Stomach smooth muscle (tissue), 2 donors: ENCODE measurements at regions not wholly inside any gene's neighbourhood (a gene's known extent, or its start where the extent isn't known, plus 50 kb on each side); places are given as distances from the start of the nearest gene placed in this dataset.
"Not testable (repeated sequence)": the region's sequence is repeated elsewhere in the genome, so short reads cannot be mapped to it uniquely, and the experiment has no call there.

ENCODE experiments used
- H3K27ac ChIP-seq: one replicate; pipeline ENCODE4 v1.7.0; 2013; ENCODE audit warnings: mild to moderate bottlenecking, low read length, inconsistent platforms
- H3K27me3 ChIP-seq, 2 donors: one replicate each; pipeline ENCODE4 v1.7.0; 2013; ENCODE audit warnings: low read length in 2 of 2; ENCODE audit not compliant: insufficient read depth in 2 of 2, control insufficient read depth in 1 of 2
- H3K36me3 ChIP-seq, 2 donors: one replicate each; pipeline ENCODE4 v1.7.0; 2013; ENCODE audit warnings: low read length in 2 of 2; ENCODE audit not compliant: control insufficient read depth in 2 of 2, insufficient read depth in 2 of 2
- H3K4me1 ChIP-seq: one replicate; pipeline ENCODE4 v1.7.0; 2013; ENCODE audit warnings: low read length; ENCODE audit not compliant: control insufficient read depth, insufficient read depth
- H3K4me3 ChIP-seq, 2 donors: one replicate each; pipeline ENCODE4 v1.7.0; 2013; ENCODE audit warnings: low read length in 2 of 2
- H3K9ac ChIP-seq, 2 donors: one replicate each; pipeline ENCODE4 v1.7.0; 2013; ENCODE audit warnings: low read length in 2 of 2, mild to moderate bottlenecking in 1 of 2
- H3K9me3 ChIP-seq, 2 donors: one replicate each; pipeline ENCODE4 v1.7.0; 2013; ENCODE audit warnings: low read length in 2 of 2; ENCODE audit not compliant: control insufficient read depth in 2 of 2
- donor health status: healthy.
- donor health status: Pancreatic carcinoma.

GRCh38 chr14:86110871-86111270 lies 580.9 kb downstream of the FLRT2 start:
- H3K27ac ChIP-seq, H3K27me3 ChIP-seq, H3K4me1 ChIP-seq, H3K36me3 ChIP-seq, H3K9me3 ChIP-seq, H3K4me3 ChIP-seq, H3K9ac ChIP-seq: not testable (repeated sequence)

GRCh38 chr14:86104691-86105265 lies 574.8 kb downstream of the FLRT2 start:
- Histone ChIP-seq H3K9me3 (no peaks in the 10 kb centered on the region), H3K9ac (no peak overlapping the region), H3K4me1 (no peaks in the 10 kb centered on the region), H3K27ac (no peak overlapping the region), H3K4me3 (no peak overlapping the region), H3K27me3 (no peaks in the 10 kb centered on the region), H3K36me3 (no peaks in the 10 kb centered on the region)

GRCh38 chr14:86094512-86094911 lies 564.6 kb downstream of the FLRT2 start:
- H3K4me1 ChIP-seq, result no peaks in the 10 kb centered on the region
- no peak overlapping the region for H3K4me3 ChIP-seq
- H3K27ac ChIP-seq, result no peak overlapping the region
- H3K9me3 ChIP-seq, result no peaks in the 10 kb centered on the region
- H3K36me3 ChIP-seq, result no peaks in the 10 kb centered on the region
- H3K9ac ChIP-seq, result no peak overlapping the region
- H3K27me3 ChIP-seq, result no peaks in the 10 kb centered on the region

DNA sequence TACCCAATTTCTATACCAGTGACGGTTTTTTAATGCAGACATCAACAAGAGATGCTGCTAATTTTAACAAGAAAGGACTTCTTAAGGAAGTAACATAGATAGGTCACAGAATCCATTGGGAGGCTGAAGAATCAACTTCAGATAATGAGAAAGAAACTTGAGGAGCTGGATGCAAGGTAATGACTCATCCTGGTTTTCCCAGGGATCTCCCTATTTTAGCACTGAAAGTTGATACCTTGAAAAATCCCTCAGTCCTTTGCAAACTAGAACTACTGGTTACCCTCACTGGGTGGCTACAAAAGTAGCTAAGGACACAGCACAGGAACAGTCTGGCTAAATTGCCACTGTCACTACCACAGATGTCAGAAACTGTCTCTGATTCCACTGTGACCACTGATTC lies 561.9 kb downstream of the FLRT2 start:
- no peak overlapping the region for H3K4me3 ChIP-seq
- no peaks in the 10 kb centered on the region for H3K36me3 ChIP-seq
- H3K4me1 ChIP-seq, result no peaks in the 10 kb centered on the region
- no peak overlapping the region for H3K27ac ChIP-seq
- H3K27me3 ChIP-seq, result no peaks in the 10 kb centered on the region
- no peak overlapping the region for H3K9ac ChIP-seq
- no peaks in the 10 kb centered on the region for H3K9me3 ChIP-seq

- no peak overlapping the region for H3K9ac ChIP-seq
- no peaks in the 10 kb centered on the region for H3K27me3 ChIP-seq
- no peak overlapping the region for H3K4me3 ChIP-seq
- no peaks in the 10 kb centered on the region for H3K36me3 ChIP-seq
- no peaks in the 10 kb centered on the region for H3K4me1 ChIP-seq
- no peak overlapping the region for H3K27ac ChIP-seq
- no peaks in the 10 kb centered on the region for H3K9me3 ChIP-seq
These were observed 558.2 kb downstream of the FLRT2 start for GRCh38 chr14:86088156-86088555.

- no peaks in the 10 kb centered on the region for H3K27me3 ChIP-seq
- H3K27ac ChIP-seq, result no peak overlapping the region
- H3K4me3 ChIP-seq, result no peak overlapping the region
- H3K4me1 ChIP-seq, result no peaks in the 10 kb centered on the region
- H3K36me3 ChIP-seq, result no peaks in the 10 kb centered on the region
- H3K9ac ChIP-seq, result no peak overlapping the region
- H3K9me3 ChIP-seq, result no peaks in the 10 kb centered on the region
These were observed 557.4 kb downstream of the FLRT2 start for GRCh38 chr14:86087377-86087776.

DNA sequence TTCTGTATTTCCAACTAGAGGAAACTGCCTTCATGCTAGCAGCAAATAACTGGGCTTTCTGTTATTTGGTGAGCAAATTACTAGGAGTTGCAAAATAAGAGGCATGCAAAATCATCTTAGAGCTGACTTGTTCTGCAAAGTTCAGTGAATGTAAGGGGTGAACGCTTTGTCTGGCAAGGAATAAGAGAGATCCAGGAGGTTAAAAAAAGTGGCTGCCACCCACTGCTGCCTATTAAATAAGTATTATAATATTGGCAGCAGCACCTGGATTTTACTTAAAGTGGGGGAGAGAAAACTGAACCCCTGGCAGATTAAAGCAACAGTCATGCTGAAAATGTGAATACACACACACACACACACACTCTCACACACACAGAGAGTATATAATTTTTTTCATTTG lies 557.0 kb downstream of the FLRT2 start:
- no peaks in the 10 kb centered on the region for H3K27me3 ChIP-seq
- no peaks in the 10 kb centered on the region for H3K4me1 ChIP-seq
- H3K9me3 ChIP-seq, result no peaks in the 10 kb centered on the region
- no peak overlapping the region for H3K4me3 ChIP-seq
- H3K36me3 ChIP-seq, result no peaks in the 10 kb centered on the region
- no peak overlapping the region for H3K27ac ChIP-seq
- H3K9ac ChIP-seq, result no peak overlapping the region

- Histone ChIP-seq H3K4me3 (no peak overlapping the region), H3K9ac (no peak overlapping the region), H3K9me3 (no peaks in the 10 kb centered on the region), H3K27ac (no peak overlapping the region), H3K27me3 (no peaks in the 10 kb centered on the region), H3K4me1 (no peaks in the 10 kb centered on the region), H3K36me3 (no peaks in the 10 kb centered on the region)
These were observed 554.2 kb downstream of the FLRT2 start for GRCh38 chr14:86084097-86084496.

DNA sequence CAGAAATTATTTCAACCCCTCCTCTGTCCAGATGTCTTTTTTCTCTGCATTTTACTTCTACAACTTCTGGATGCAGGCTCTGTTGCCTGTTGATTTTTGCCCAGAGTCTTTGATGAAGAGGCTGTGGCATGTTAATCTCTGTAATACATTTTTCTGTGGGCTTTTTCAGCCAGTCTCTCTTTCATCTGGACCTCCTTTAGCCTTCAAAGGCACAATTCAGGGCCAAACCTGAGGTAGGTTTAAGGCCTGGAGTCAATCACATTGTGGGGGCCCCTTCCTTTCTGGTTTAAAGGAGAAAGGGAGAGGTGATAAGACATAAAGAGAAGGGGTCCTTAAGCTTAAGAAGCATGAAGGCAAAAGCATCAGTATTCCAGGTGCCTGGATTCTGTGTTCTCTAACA lies 553.7 kb downstream of the FLRT2 start:
- H3K27ac ChIP-seq, result no peak overlapping the region
- H3K27me3 ChIP-seq, result no peaks in the 10 kb centered on the region
- H3K36me3 ChIP-seq, result no peaks in the 10 kb centered on the region
- H3K9me3 ChIP-seq, result no peaks in the 10 kb centered on the region
- H3K4me3 ChIP-seq, result no peak overlapping the region
- no peak overlapping the region for H3K9ac ChIP-seq
- no peaks in the 10 kb centered on the region for H3K4me1 ChIP-seq

- H3K36me3 ChIP-seq, result no peaks in the 10 kb centered on the region
- H3K27ac ChIP-seq, result no peak overlapping the region
- no peak overlapping the region for H3K4me3 ChIP-seq
- H3K9me3 ChIP-seq, result no peaks in the 10 kb centered on the region
- H3K9ac ChIP-seq, result no peak overlapping the region
- H3K4me1 ChIP-seq, result no peaks in the 10 kb centered on the region
- no peaks in the 10 kb centered on the region for H3K27me3 ChIP-seq
These were observed 542.4 kb downstream of the FLRT2 start for GRCh38 chr14:86072116-86072894.

DNA sequence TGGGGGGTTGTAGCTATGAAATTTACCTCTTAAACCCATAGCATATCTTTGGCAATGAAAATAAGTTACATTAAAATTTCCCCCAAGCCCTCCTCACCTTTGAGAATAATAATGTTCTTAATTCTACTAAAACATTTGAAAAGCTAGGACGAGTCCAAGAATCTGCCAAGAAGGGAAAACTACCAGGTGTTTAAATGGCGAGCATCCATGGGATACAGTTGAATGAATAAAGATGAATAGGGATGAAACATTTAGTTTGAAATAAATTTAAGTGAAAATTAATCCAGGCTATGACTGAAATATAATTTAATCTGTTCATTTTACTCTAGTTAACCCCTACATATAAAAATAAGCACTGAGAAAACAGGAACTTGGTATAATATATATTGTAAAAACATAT lies 536.7 kb downstream of the FLRT2 start:
- H3K4me3 ChIP-seq, result no peak overlapping the region
- no peaks in the 10 kb centered on the region for H3K4me1 ChIP-seq
- H3K27ac ChIP-seq, result no peak overlapping the region
- no peak overlapping the region for H3K9ac ChIP-seq
- no peaks in the 10 kb centered on the region for H3K9me3 ChIP-seq
- no peaks in the 10 kb centered on the region for H3K36me3 ChIP-seq
- H3K27me3 ChIP-seq, result no peaks in the 10 kb centered on the region
